HepG2 (cell line): ENCODE measurements at regions not wholly inside any gene's neighbourhood (a gene's known extent, or its start where the extent isn't known, plus 50 kb on each side); places are given as distances from the start of the nearest gene placed in this dataset.

Experiments
- MED13 ChIP-seq: sonication (generic); formaldehyde crosslinking; IDR thresholded peaks from 2 replicates; pipeline ENCODE4 v1.5.0; 2020; ENCODE audit warnings: missing genetic modification reagents
- PHF21A ChIP-seq: sonication (generic); formaldehyde crosslinking; IDR thresholded peaks from 2 replicates; pipeline ENCODE4 v1.5.0; 2020; ENCODE audit warnings: mild to moderate bottlenecking, missing genetic modification reagents

GRCh38 chr13:109652531-109652930, 133.9 kb downstream of the IRS2 start:
- TF ChIP-seq PHF21A: no peak
- TF ChIP-seq MED13 (CRISPR knock-in tag): no peak
